ENCODE measurements at regions not wholly inside any gene's neighbourhood (a gene's known extent, or its start where the extent isn't known, plus 50 kb on each side); places are given as distances from the start of the nearest gene placed in this dataset.

- in situ Hi-C loops (cut with MboI; ENCODE audit: low pct_unique_long_range_greater_than_20kb, low sequenced_read_pairs, unreplicated experiment) = no loop called here
- DNase-seq (ENCODE audit: low spot score) = no peak
- TF ChIP-seq CTCF (IDR thresholded peaks at IDR 0.05; ENCODE audit: extremely low read depth, insufficient read depth, missing control alignments) = no peak
These were observed 163.0 kb upstream of the TMTC4 start for GRCh38 chr13:100837631-100838030.

GRCh38 chr13:100836711-100837110, 162.1 kb upstream of the TMTC4 start:
- no peak for DNase-seq (ENCODE audit: low spot score)
- no peak for TF ChIP-seq CTCF (IDR thresholded peaks at IDR 0.05; ENCODE audit: extremely low read depth, insufficient read depth, missing control alignments)
- in situ Hi-C loops (cut with MboI; ENCODE audit: low pct_unique_long_range_greater_than_20kb, low sequenced_read_pairs, unreplicated experiment) = no loop called here

GRCh38 chr13:100835695-100836094, 161.1 kb upstream of the TMTC4 start:
- TF ChIP-seq CTCF (IDR thresholded peaks at IDR 0.05; ENCODE audit: extremely low read depth, insufficient read depth, missing control alignments) = no peak
- no peak for DNase-seq (ENCODE audit: low spot score)
- in situ Hi-C loops (cut with MboI; ENCODE audit: low pct_unique_long_range_greater_than_20kb, low sequenced_read_pairs, unreplicated experiment) = no loop called here

- no peak for DNase-seq (ENCODE audit: low spot score)
- no peak for TF ChIP-seq CTCF (IDR thresholded peaks at IDR 0.05; ENCODE audit: extremely low read depth, insufficient read depth, missing control alignments)
- in situ Hi-C loops (cut with MboI; ENCODE audit: low pct_unique_long_range_greater_than_20kb, low sequenced_read_pairs, unreplicated experiment) = no loop called here
These were observed 158.8 kb upstream of the TMTC4 start for GRCh38 chr13:100833427-100833826.

GRCh38 chr13:100828226-100828625, 153.6 kb upstream of the TMTC4 start:
- TF ChIP-seq CTCF (IDR thresholded peaks at IDR 0.05; ENCODE audit: extremely low read depth, insufficient read depth, missing control alignments) = peak; percentile 17
- in situ Hi-C loops (cut with MboI; ENCODE audit: low pct_unique_long_range_greater_than_20kb, low sequenced_read_pairs, unreplicated experiment) = no loop called here
- DNase-seq (ENCODE audit: low spot score) = no peak

- in situ Hi-C loops (cut with MboI; ENCODE audit: low pct_unique_long_range_greater_than_20kb, low sequenced_read_pairs, unreplicated experiment) = no loop called here
- DNase-seq (ENCODE audit: low spot score) = no peak
- no peak for TF ChIP-seq CTCF (IDR thresholded peaks at IDR 0.05; ENCODE audit: extremely low read depth, insufficient read depth, missing control alignments)
These were observed 153.0 kb upstream of the TMTC4 start for GRCh38 chr13:100827489-100828176.

All from GM13977 (cell line).